ENCODE measurements at regions not wholly inside any gene's neighbourhood (a gene's known extent, or its start where the extent isn't known, plus 50 kb on each side); places are given as distances from the start of the nearest gene placed in this dataset.

- H3K4me1 ChIP-seq (ENCODE audit: control insufficient read depth in 1 of 2, insufficient read depth in 2 of 2, low read depth in 1 of 2, low read length in 1 of 2): no peaks in the 10 kb centered on the region
- no peaks in the 10 kb centered on the region for H3K79me2 ChIP-seq (ENCODE audit: insufficient read depth)
- no peak overlapping the region for H2AFZ ChIP-seq (ENCODE audit: low read depth)
- H3F3A ChIP-seq (replicated peaks; ENCODE audit: insufficient read depth): no peaks in the 10 kb centered on the region
- no peaks in the 10 kb centered on the region for H3K27me3 ChIP-seq (ENCODE audit: insufficient read depth)
- H3K36me3 ChIP-seq (replicated peaks in 1 of 2; ENCODE audit: control insufficient read depth in 1 of 2, insufficient read depth in 2 of 2, low read length in 1 of 2): no peaks in the 10 kb centered on the region
- ChIA-PET POLR2A (no interaction called here), CTCF (no interaction called here)
- WGBS (ENCODE audit: low lambda C conversion rate): 40% methylated on average over 3 of the region's 3 CpGs
- peak; percentile 6; the same call in 1 of the 2 replicates for TF ChIP-seq TCF12 (IDR thresholded peaks at IDR 0.05)
- TF ChIP-seq ZBTB33 (IDR thresholded peaks at IDR 0.05; ENCODE audit: borderline replicate concordance, low read depth): no peak
- TF ChIP-seq FOSL2 (IDR thresholded peaks at IDR 0.05; ENCODE audit: borderline replicate concordance, low read depth): peak; percentile 8; the same call in 1 of the 2 replicates
- H3K9ac ChIP-seq: no peak overlapping the region
- DNase-seq: no peak
- no peak overlapping the region for H3K4me2 ChIP-seq
- no peaks in the 10 kb centered on the region for H3K9me2 ChIP-seq
- H4K20me1 ChIP-seq (ENCODE audit: insufficient read depth): no peaks in the 10 kb centered on the region
- H3K4me3 ChIP-seq (ENCODE audit: low read depth in 2 of 2, low read length in 1 of 2): no peak overlapping the region
- H3K9me3 ChIP-seq: no peaks in the 10 kb centered on the region
- no peak overlapping the region for H3K27ac ChIP-seq (ENCODE audit: low read depth in 2 of 2, low read length in 1 of 2)
Observed at GRCh38 chr3:187807086-187807862, 62.0 kb upstream of the BCL6 start.

- Histone ChIP-seq H3F3A (replicated peaks; ENCODE audit: insufficient read depth) (no peaks in the 10 kb centered on the region), H2AFZ (ENCODE audit: low read depth) (no peak overlapping the region), H3K36me3 (replicated peaks in 1 of 2; ENCODE audit: control insufficient read depth in 1 of 2, insufficient read depth in 2 of 2, low read length in 1 of 2) (no peaks in the 10 kb centered on the region), H3K9me2 (no peaks in the 10 kb centered on the region), H3K4me2 (no peak overlapping the region; the same call in 1 of the 2 replicates), H3K9ac (no peak overlapping the region), H3K27me3 (ENCODE audit: insufficient read depth) (no peaks in the 10 kb centered on the region), H3K27ac (ENCODE audit: low read depth in 2 of 2, low read length in 1 of 2) (no peak overlapping the region), H3K9me3 (no peaks in the 10 kb centered on the region), H4K20me1 (ENCODE audit: insufficient read depth) (no peaks in the 10 kb centered on the region), H3K79me2 (ENCODE audit: insufficient read depth) (no peaks in the 10 kb centered on the region), H3K4me1 (ENCODE audit: control insufficient read depth in 1 of 2, insufficient read depth in 2 of 2, low read depth in 1 of 2, low read length in 1 of 2) (no peaks in the 10 kb centered on the region), H3K4me3 (ENCODE audit: low read depth in 2 of 2, low read length in 1 of 2) (no peak overlapping the region)
- TF ChIP-seq ZBTB33 (IDR thresholded peaks at IDR 0.05; ENCODE audit: borderline replicate concordance, low read depth): no peak
- TF ChIP-seq RXRA (IDR thresholded peaks at IDR 0.05; ENCODE audit: borderline replicate concordance, low read depth): no peak
- TF ChIP-seq EZH2phosphoT487 (IDR thresholded peaks at IDR 0.05; ENCODE audit: borderline replicate concordance, low read depth): no peak
- no peak for TF ChIP-seq MAX (IDR thresholded peaks at IDR 0.05; ENCODE audit: low read depth)
- POLR2A ChIA-PET: no interaction called here
- WGBS (ENCODE audit: low lambda C conversion rate): 39% methylated on average over 3 of the region's 3 CpGs
- DNase-seq: no peak
- CTCF ChIA-PET: interaction anchor here (0.8 kb wide), 1 partner anchor 129 kb away, joined by 3 read pairs; no protein-coding TSS in a partner anchor
Observed at GRCh38 chr3:187808527-187808895, 63.2 kb upstream of the BCL6 start.

All from SK-N-SH (cell line).